Trophoblast cell (in vitro differentiated cells and primary cell): ENCODE measurements at regions not wholly inside any gene's neighbourhood (a gene's known extent, or its start where the extent isn't known, plus 50 kb on each side); places are given as distances from the start of the nearest gene placed in this dataset.
A peak's percentile ranks its signal among the peaks of the same experiment; 100 is the strongest.

Experiments used
- DNase-seq, 2 donors: peaks; one replicate each; pipeline ENCODE4 v3.0.0-alpha.2; 2016
- H2AFZ ChIP-seq: 2 replicates; pipeline ENCODE4 v1.6.1; 2013; ENCODE audit warnings: low read length, moderate library complexity, mild to moderate bottlenecking; ENCODE audit not compliant: insufficient read depth, poor library complexity
- H2AK5ac ChIP-seq: 2 replicates; pipeline ENCODE4 v1.6.1; 2013; ENCODE audit warnings: mild to moderate bottlenecking, low read length
- H2BK120ac ChIP-seq: 2 replicates; pipeline ENCODE4 v1.6.1; 2013; ENCODE audit warnings: low read length, mild to moderate bottlenecking, moderate library complexity; ENCODE audit not compliant: insufficient read depth, poor library complexity
- H2BK12ac ChIP-seq: 2 replicates; pipeline ENCODE4 v1.6.1; 2013; ENCODE audit warnings: mild to moderate bottlenecking, low read length, moderate library complexity
- H2BK5ac ChIP-seq: 2 replicates; pipeline ENCODE4 v1.6.1; 2013; ENCODE audit warnings: low read length, low read depth, moderate library complexity, mild to moderate bottlenecking; ENCODE audit not compliant: poor library complexity
- H3K14ac ChIP-seq: 2 replicates; pipeline ENCODE4 v1.6.1; 2013; ENCODE audit warnings: mild to moderate bottlenecking, low read length
- H3K18ac ChIP-seq: 2 replicates; pipeline ENCODE4 v1.6.1; 2013; ENCODE audit warnings: mild to moderate bottlenecking, low read length
- H3K23ac ChIP-seq: 2 replicates; pipeline ENCODE4 v1.6.1; 2013; ENCODE audit warnings: low read length
- H3K27ac ChIP-seq: 2 replicates; pipeline ENCODE4 v1.5.1; 2013; ENCODE audit warnings: low read depth, mild to moderate bottlenecking, inconsistent platforms, low read length, moderate library complexity
- H3K27me3 ChIP-seq: 2 replicates; pipeline ENCODE4 v1.6.1; 2013; ENCODE audit warnings: inconsistent platforms, mild to moderate bottlenecking, low read length, moderate library complexity; ENCODE audit not compliant: insufficient read depth
- H3K36me3 ChIP-seq, 2 experiments: 1 replicate in 1 of 2; 2 replicates in 1 of 2; pipeline ENCODE4 v1.6.1; 2013; ENCODE audit warnings: low read length in 2 of 2, mild to moderate bottlenecking in 2 of 2, moderate library complexity in 1 of 2; ENCODE audit not compliant: insufficient read depth in 2 of 2, control insufficient read depth in 1 of 2
- H3K4ac ChIP-seq: 2 replicates; pipeline ENCODE4 v1.6.1; 2013; ENCODE audit warnings: low read depth, mild to moderate bottlenecking, low read length, moderate library complexity
- H3K4me1 ChIP-seq, 2 experiments: 1 replicate in 1 of 2; 2 replicates in 1 of 2; pipeline ENCODE4 v1.6.1; 2013; ENCODE audit warnings: low read length in 2 of 2, mild to moderate bottlenecking in 2 of 2, moderate library complexity in 1 of 2; ENCODE audit not compliant: insufficient read depth in 2 of 2, control insufficient read depth in 1 of 2
- H3K4me2 ChIP-seq: 2 replicates; pipeline ENCODE4 v1.6.1; 2013; ENCODE audit warnings: inconsistent platforms, mild to moderate bottlenecking, low read length, moderate library complexity
- H3K4me3 ChIP-seq: 2 replicates; pipeline ENCODE4 v1.5.1; 2013; ENCODE audit warnings: mild to moderate bottlenecking, low read depth, low read length, inconsistent platforms
- H3K79me1 ChIP-seq: one replicate; pipeline ENCODE4 v1.6.1; 2013; ENCODE audit warnings: low read length
- H3K79me2 ChIP-seq: 2 replicates; pipeline ENCODE4 v1.6.1; 2013; ENCODE audit warnings: low read length, mild to moderate bottlenecking; ENCODE audit not compliant: control insufficient read depth, insufficient read depth, poor library complexity
- H3K9ac ChIP-seq: 2 replicates; pipeline ENCODE4 v1.6.1; 2013; ENCODE audit warnings: mild to moderate bottlenecking, low read length
- H3K9me3 ChIP-seq: 2 replicates; pipeline ENCODE4 v1.6.1; 2013; ENCODE audit warnings: low read depth, mild to moderate bottlenecking, control low read depth, inconsistent platforms, low read length; ENCODE audit not compliant: insufficient read depth
- H4K12ac ChIP-seq: 2 replicates; pipeline ENCODE4 v1.6.1; 2013; ENCODE audit warnings: low read depth, mild to moderate bottlenecking, low read length, moderate library complexity
- H4K8ac ChIP-seq: 2 replicates; pipeline ENCODE4 v1.6.1; 2013; ENCODE audit warnings: low read depth, mild to moderate bottlenecking, low read length, moderate library complexity
- H4K91ac ChIP-seq: one replicate; pipeline ENCODE4 v1.6.1; 2013; ENCODE audit warnings: low read depth, mild to moderate bottlenecking, low read length, moderate library complexity
- WGBS: extraction: QIAGEN DNeasy Blood & Tissue Kit; methylation state at CpG from one replicate; pipeline ENCODE4 v1.1.7; 2013; ENCODE audit warnings: missing lambda C conversion rate; ENCODE audit not compliant: insufficient read length, insufficient coverage; ENCODE audit errors: extremely low coverage; 5-methylcytosine and 5-hydroxymethylcytosine counted together

- H4K8ac ChIP-seq = no peak overlapping the region
- peaks cover 2% of the 10 kb centered on the region for H3K9me3 ChIP-seq
- no peak overlapping the region for H2BK5ac ChIP-seq
Observed at GRCh38 chr21:26669215-26669764, 96.2 kb upstream of the CYYR1 start.

GRCh38 chr21:26659757-26660156 lies 86.7 kb upstream of the CYYR1 start:
- no peaks in the 10 kb centered on the region for H3K9me3 ChIP-seq
- H3K4me1 ChIP-seq = peaks cover 0 to 2% of the 10 kb centered on the region in 2 experiments
- H2BK120ac ChIP-seq = no peak overlapping the region
- no peak overlapping the region for H3K9ac ChIP-seq
- WGBS = no CpG with 5 or more reads among the region's 4 CpGs
- no peak overlapping the region for H4K91ac ChIP-seq
- no peak overlapping the region for H2BK12ac ChIP-seq
- no peak overlapping the region for H3K18ac ChIP-seq
- H3K27me3 ChIP-seq = no peaks in the 10 kb centered on the region
- H3K79me2 ChIP-seq = no peaks in the 10 kb centered on the region
- H3K27ac ChIP-seq = no peak overlapping the region
- no peaks in the 10 kb centered on the region for H3K79me1 ChIP-seq
- no peak for DNase-seq
- H3K36me3 ChIP-seq = no peaks in the 10 kb centered on the region
- H3K4ac ChIP-seq = no peak overlapping the region
- no peak overlapping the region for H2BK5ac ChIP-seq
- no peak overlapping the region for H4K8ac ChIP-seq
- H3K4me2 ChIP-seq = no peak overlapping the region
- no peak overlapping the region for H3K23ac ChIP-seq
- no peak overlapping the region for H2AFZ ChIP-seq
- H4K12ac ChIP-seq = no peak overlapping the region
- H3K14ac ChIP-seq = no peak overlapping the region
- H2AK5ac ChIP-seq = no peak overlapping the region
- no peak overlapping the region for H3K4me3 ChIP-seq

More at GRCh38 chr21:26669215-26669764, 96.2 kb upstream of the CYYR1 start:
- Histone ChIP-seq H3K14ac (no peak overlapping the region), H3K79me2 (no peaks in the 10 kb centered on the region), H2BK12ac (no peak overlapping the region), H3K27me3 (no peaks in the 10 kb centered on the region), H3K4me2 (no peak overlapping the region), H3K79me1 (no peaks in the 10 kb centered on the region), H3K4me1 (no peaks in the 10 kb centered on the region), H3K9ac (no peak overlapping the region), H2AK5ac (no peak overlapping the region), H3K4me3 (no peak overlapping the region), H2AFZ (no peak overlapping the region), H3K27ac (no peak overlapping the region), H4K91ac (no peak overlapping the region), H3K36me3 (no peaks in the 10 kb centered on the region), H2BK120ac (no peak overlapping the region), H4K12ac (no peak overlapping the region), H3K23ac (no peak overlapping the region), H3K18ac (no peak overlapping the region), H3K4ac (no peak overlapping the region)
- no peak for DNase-seq
- no CpG with 5 or more reads among the region's 4 CpGs for WGBS

- Histone ChIP-seq H3K18ac (no peak overlapping the region), H3K4ac (no peak overlapping the region), H2BK5ac (peak overlapping the region; percentile 27), H2AK5ac (no peak overlapping the region), H4K12ac (no peak overlapping the region), H3K14ac (no peak overlapping the region), H3K9ac (no peak overlapping the region), H3K27me3 (no peaks in the 10 kb centered on the region), H3K9me3 (no peaks in the 10 kb centered on the region), H4K8ac (no peak overlapping the region), H2BK120ac (no peak overlapping the region), H2BK12ac (no peak overlapping the region), H2AFZ (no peak overlapping the region), H3K4me2 (no peak overlapping the region), H3K36me3 (no peaks in the 10 kb centered on the region), H3K4me1 (peaks cover 0 to 2% of the 10 kb centered on the region in 2 experiments), H3K79me2 (no peaks in the 10 kb centered on the region), H3K23ac (no peak overlapping the region), H3K4me3 (no peak overlapping the region), H3K27ac (no peak overlapping the region), H4K91ac (no peak overlapping the region), H3K79me1 (no peaks in the 10 kb centered on the region)
- DNase-seq = no peak
- no CpG with 5 or more reads among the region's 1 CpG for WGBS
Observed at GRCh38 chr21:26659182-26659581, 86.1 kb upstream of the CYYR1 start.

- Histone ChIP-seq H2BK120ac (no peak overlapping the region), H4K8ac (no peak overlapping the region), H3K9me3 (no peaks in the 10 kb centered on the region), H3K79me2 (no peaks in the 10 kb centered on the region), H4K12ac (no peak overlapping the region), H3K18ac (no peak overlapping the region), H3K4me2 (no peak overlapping the region), H3K36me3 (no peaks in the 10 kb centered on the region), H3K4me3 (no peak overlapping the region), H3K4ac (no peak overlapping the region), H3K27ac (no peak overlapping the region), H3K27me3 (no peaks in the 10 kb centered on the region), H2BK12ac (no peak overlapping the region), H4K91ac (no peak overlapping the region), H3K9ac (no peak overlapping the region), H3K14ac (no peak overlapping the region), H3K23ac (no peak overlapping the region), H2AFZ (no peak overlapping the region), H2AK5ac (no peak overlapping the region), H3K79me1 (no peaks in the 10 kb centered on the region), H3K4me1 (peaks cover 0 to 2% of the 10 kb centered on the region in 2 experiments), H2BK5ac (no peak overlapping the region)
- WGBS = no CpG with 5 or more reads among the region's 6 CpGs
- no peak for DNase-seq
Observed at GRCh38 chr21:26655460-26655859, 82.4 kb upstream of the CYYR1 start.
